HEK293T (cell line): ENCODE measurements at regions not wholly inside any gene's neighbourhood (a gene's known extent, or its start where the extent isn't known, plus 50 kb on each side); places are given as distances from the start of the nearest gene placed in this dataset.

Experiments used
- BHLHE40 ChIP-seq: fragments of 450-650 bp; IDR thresholded peaks from 2 replicates; pipeline ENCODE4 v1.6.1; 2016; ENCODE audit warnings: mild to moderate bottlenecking, moderate library complexity, borderline replicate concordance
- CTBP1 ChIP-seq: fragments of 450-650 bp; IDR thresholded peaks from 2 replicates; pipeline ENCODE4 v1.6.1; 2016; ENCODE audit warnings: borderline replicate concordance
- ELF4 ChIP-seq: fragments of 450-650 bp; IDR thresholded peaks from 2 replicates; pipeline ENCODE4 v1.6.1; 2017; ENCODE audit warnings: antibody characterized with exemption
- FOXK2 ChIP-seq: fragments of 450-650 bp; IDR thresholded peaks from 2 replicates; pipeline ENCODE4 v1.6.1; 2016; ENCODE audit warnings: mild to moderate bottlenecking
- FOXM1 ChIP-seq: fragments of 450-650 bp; IDR thresholded peaks from 2 replicates; pipeline ENCODE4 v1.6.1; 2017; ENCODE audit warnings: mild to moderate bottlenecking, borderline replicate concordance
- HDGF ChIP-seq: fragments of 450-650 bp; IDR thresholded peaks from 2 replicates; pipeline ENCODE4 v1.6.1; 2017; ENCODE audit warnings: antibody characterized with exemption, borderline replicate concordance
- L3MBTL2 ChIP-seq: fragments of 450-650 bp; conservative IDR thresholded peaks from 2 replicates; pipeline ENCODE4 v1.6.1; 2016; ENCODE audit warnings: mild to moderate bottlenecking
- NFRKB ChIP-seq: fragments of 450-650 bp; IDR thresholded peaks from 2 replicates; pipeline ENCODE4 v1.6.1; 2016; ENCODE audit warnings: mild to moderate bottlenecking, moderate library complexity
- SP1 ChIP-seq: fragments of 450-650 bp; IDR thresholded peaks from 2 replicates; pipeline ENCODE4 v1.6.1; 2017
- SUZ12 ChIP-seq: fragments of 450-650 bp; IDR thresholded peaks from 2 replicates; pipeline ENCODE4 v1.6.1; 2016; ENCODE audit warnings: mild to moderate bottlenecking
- TARDBP ChIP-seq: fragments of 450-650 bp; IDR thresholded peaks from 2 replicates; pipeline ENCODE4 v1.6.1; 2016
- TF ChIP-seq, protein P1 (sequence below): fragments of 450-650 bp; IDR thresholded peaks from 2 replicates; pipeline ENCODE4 v1.6.1; 2016

DNA sequence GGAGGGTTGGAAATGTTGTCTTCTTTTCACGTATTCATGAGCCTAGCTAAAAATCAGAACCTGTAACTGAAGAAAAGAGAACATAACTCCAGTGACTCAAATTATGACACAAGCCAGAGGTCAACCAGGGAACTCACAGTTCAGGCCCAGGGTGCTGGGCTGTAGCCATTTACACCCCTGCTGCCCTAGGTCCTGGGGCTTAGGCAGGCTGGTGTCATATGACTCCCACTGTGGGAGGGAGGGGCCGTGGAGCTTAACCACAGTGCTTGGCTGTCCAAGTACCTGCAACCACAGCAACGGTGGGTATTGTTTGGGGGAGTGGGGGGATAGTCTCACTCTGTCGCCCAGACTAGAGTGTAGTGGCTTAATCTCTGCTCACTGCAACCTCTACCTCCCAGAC lies 71.1 kb upstream of the AMZ2 start:
- TF ChIP-seq FOXK2 (no peak), SP1 (no peak), ELF4 (no peak), FOXM1 (no peak), BHLHE40 (no peak), SUZ12 (no peak), HDGF (no peak), TARDBP (no peak), NFRKB (no peak), L3MBTL2 (no peak), CTBP1 (no peak)
- TF ChIP-seq, protein P1, sequence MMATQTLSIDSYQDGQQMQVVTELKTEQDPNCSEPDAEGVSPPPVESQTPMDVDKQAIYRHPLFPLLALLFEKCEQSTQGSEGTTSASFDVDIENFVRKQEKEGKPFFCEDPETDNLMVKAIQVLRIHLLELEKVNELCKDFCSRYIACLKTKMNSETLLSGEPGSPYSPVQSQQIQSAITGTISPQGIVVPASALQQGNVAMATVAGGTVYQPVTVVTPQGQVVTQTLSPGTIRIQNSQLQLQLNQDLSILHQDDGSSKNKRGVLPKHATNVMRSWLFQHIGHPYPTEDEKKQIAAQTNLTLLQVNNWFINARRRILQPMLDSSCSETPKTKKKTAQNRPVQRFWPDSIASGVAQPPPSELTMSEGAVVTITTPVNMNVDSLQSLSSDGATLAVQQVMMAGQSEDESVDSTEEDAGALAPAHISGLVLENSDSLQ: no peak
